ENCODE measurements at regions not wholly inside any gene's neighbourhood (a gene's known extent, or its start where the extent isn't known, plus 50 kb on each side); places are given as distances from the start of the nearest gene placed in this dataset.

DNA sequence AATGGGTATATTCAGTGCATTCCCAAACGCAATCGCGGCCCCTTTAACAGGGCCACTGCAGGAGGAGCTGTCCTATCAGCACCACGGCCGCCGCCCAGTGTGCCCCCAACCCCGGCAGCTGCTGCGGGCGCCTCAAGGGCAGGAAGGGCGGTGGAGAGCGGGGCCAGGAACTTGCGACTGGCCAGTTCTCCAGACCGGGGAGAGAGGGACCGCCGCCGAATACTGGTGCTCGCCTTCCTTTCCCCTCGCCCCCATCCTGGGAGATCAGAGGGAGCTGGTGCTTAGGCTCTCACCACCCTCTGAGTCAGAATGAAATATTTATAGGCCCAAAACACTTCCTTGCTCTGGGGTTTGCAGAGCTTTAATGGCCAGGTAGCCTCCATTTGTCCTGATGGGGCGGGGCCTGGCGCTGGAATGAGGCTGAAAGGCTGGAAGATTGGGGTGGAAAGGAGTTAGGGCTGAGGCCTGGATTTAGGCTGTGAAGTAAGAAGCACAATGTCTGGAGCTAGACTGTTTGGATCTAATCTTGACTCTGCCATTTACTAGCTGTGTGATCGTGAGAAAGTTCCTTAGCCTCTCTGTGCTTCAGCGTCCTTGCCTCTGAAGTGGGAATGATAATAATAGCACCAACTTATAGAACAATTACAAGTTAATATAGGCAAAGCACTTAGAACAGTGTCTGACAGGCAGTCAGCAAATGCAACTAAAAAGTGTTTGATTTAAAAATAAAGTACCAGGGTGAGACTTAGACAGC lies 75.5 kb downstream of the NAV1 start:
- Histone ChIP-seq H3K36me3 (ENCODE audit: insufficient read depth, low read length) (peaks cover 23% of the 10 kb centered on the region), H3K4me1 (ENCODE audit: control insufficient read depth, insufficient read depth, low read length) (peaks cover 35% of the 10 kb centered on the region), H3K4me2 (ENCODE audit: low read length) (peak overlapping the region; percentile 58), H3K4me3 (ENCODE audit: low read length) (peak overlapping the region; percentile 48), H3K27me3 (ENCODE audit: control insufficient read depth, insufficient read depth, low read length) (no peaks in the 10 kb centered on the region), H3K9me3 (replicated peaks; ENCODE audit: low read length) (no peaks in the 10 kb centered on the region), H3K9ac (ENCODE audit: low read depth, low read length) (no peak overlapping the region)

DNA sequence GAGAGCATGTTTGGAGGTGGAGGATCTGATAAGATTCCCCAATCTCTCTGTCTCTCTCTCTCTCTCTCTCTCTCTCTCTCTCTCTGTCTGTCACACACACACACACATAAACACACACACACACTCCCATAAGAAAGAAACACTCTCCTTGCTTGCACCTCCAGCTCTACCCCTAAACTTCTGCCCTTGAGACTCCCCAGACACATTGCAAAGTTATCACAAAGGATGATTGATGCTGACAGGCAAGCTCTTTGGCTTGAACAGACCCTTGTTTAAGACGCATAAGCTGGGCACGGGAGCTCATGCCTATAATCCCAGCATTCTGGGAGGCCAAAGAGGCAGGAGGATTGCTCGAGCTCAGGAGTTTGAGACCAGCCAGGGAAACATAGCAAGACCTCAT lies 78.2 kb downstream of the NAV1 start:
- H3K4me1 ChIP-seq (ENCODE audit: control insufficient read depth, insufficient read depth, low read length): peaks cover 25% of the 10 kb centered on the region
- no peak overlapping the region for H3K9ac ChIP-seq (ENCODE audit: low read depth, low read length)
- no peaks in the 10 kb centered on the region for H3K9me3 ChIP-seq (replicated peaks; ENCODE audit: low read length)
- no peaks in the 10 kb centered on the region for H3K27me3 ChIP-seq (ENCODE audit: control insufficient read depth, insufficient read depth, low read length)
- no peak overlapping the region for H3K4me3 ChIP-seq (ENCODE audit: low read length)
- H3K4me2 ChIP-seq (ENCODE audit: low read length): no peak overlapping the region
- H3K36me3 ChIP-seq (ENCODE audit: insufficient read depth, low read length): peaks cover 9% of the 10 kb centered on the region

DNA sequence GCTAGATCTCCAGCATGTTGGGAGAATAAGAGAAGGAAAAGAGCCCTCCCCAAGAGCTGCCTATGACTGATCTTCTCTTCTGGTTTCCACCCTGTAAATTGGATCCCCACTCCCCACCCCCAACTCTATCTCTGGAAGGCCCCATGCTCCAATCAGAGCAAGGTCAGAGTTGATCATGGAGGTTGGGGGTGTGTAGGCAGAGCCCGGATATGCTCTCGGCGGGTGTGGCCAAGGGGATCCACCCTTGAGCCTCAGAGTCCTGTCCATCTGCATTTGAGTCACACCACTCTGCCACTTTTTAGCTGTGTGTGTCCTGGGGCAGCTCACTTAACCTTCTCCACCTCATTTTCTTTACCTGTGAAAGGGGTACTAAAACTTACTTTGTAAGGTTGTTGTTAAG lies 79.5 kb downstream of the NAV1 start:
- no peaks in the 10 kb centered on the region for H3K27me3 ChIP-seq (ENCODE audit: control insufficient read depth, insufficient read depth, low read length)
- no peak overlapping the region for H3K4me2 ChIP-seq (ENCODE audit: low read length)
- H3K4me1 ChIP-seq (ENCODE audit: control insufficient read depth, insufficient read depth, low read length): peaks cover 25% of the 10 kb centered on the region
- no peak overlapping the region for H3K9ac ChIP-seq (ENCODE audit: low read depth, low read length)
- H3K9me3 ChIP-seq (replicated peaks; ENCODE audit: low read length): no peaks in the 10 kb centered on the region
- no peak overlapping the region for H3K4me3 ChIP-seq (ENCODE audit: low read length)
- peaks cover 19% of the 10 kb centered on the region for H3K36me3 ChIP-seq (ENCODE audit: insufficient read depth, low read length)

DNA sequence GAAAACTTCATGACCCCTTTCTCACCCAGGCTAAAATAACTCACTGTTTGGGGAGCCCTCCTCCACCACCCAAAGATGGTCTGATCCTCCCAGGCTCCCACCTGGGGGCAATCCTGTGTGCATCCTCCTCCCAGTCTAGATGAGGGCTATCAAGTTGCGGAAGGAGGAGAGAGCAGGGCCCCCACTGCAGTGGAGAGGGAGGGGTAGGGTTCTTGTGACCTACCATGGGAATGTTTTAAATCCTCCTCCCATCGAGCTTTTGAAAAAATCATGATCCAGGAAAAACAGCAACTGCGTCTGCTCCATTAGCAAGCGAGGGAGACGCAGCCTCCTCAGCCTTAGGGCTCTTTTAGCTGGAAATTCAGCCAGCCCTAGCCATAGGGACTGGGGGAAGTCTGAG lies 80.0 kb downstream of the NAV1 start:
- Histone ChIP-seq H3K36me3 (ENCODE audit: insufficient read depth, low read length) (peaks cover 24% of the 10 kb centered on the region), H3K4me1 (ENCODE audit: control insufficient read depth, insufficient read depth, low read length) (peaks cover 30% of the 10 kb centered on the region), H3K4me2 (ENCODE audit: low read length) (no peak overlapping the region), H3K27me3 (ENCODE audit: control insufficient read depth, insufficient read depth, low read length) (no peaks in the 10 kb centered on the region), H3K9me3 (replicated peaks; ENCODE audit: low read length) (no peaks in the 10 kb centered on the region), H3K4me3 (ENCODE audit: low read length) (no peak overlapping the region), H3K9ac (ENCODE audit: low read depth, low read length) (no peak overlapping the region)

DNA sequence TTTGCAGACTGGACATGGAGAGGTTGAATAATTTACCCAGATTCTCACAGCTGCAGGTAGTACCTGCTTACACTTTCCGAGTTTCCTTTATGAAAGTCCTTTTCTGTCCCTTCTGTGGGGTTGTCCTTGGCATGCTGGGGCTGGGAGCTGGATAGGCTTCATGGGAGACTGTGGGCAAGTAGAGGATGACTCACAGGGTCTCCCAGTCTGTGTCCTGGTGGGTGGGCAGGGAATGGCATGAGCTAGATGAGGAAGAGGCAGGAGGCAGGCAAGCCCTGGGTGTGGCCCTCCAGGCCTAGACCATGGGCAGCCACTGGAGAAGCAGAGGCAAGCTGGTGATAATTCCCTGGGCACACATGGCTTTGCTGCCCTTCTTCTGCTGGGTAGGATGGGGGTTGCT lies 80.6 kb downstream of the NAV1 start:
- H3K27me3 ChIP-seq (ENCODE audit: control insufficient read depth, insufficient read depth, low read length): no peaks in the 10 kb centered on the region
- no peak overlapping the region for H3K9ac ChIP-seq (ENCODE audit: low read depth, low read length)
- H3K4me1 ChIP-seq (ENCODE audit: control insufficient read depth, insufficient read depth, low read length): peaks cover 27% of the 10 kb centered on the region
- H3K36me3 ChIP-seq (ENCODE audit: insufficient read depth, low read length): peaks cover 26% of the 10 kb centered on the region
- H3K4me2 ChIP-seq (ENCODE audit: low read length): no peak overlapping the region
- H3K9me3 ChIP-seq (replicated peaks; ENCODE audit: low read length): no peaks in the 10 kb centered on the region
- H3K4me3 ChIP-seq (ENCODE audit: low read length): no peak overlapping the region

DNA sequence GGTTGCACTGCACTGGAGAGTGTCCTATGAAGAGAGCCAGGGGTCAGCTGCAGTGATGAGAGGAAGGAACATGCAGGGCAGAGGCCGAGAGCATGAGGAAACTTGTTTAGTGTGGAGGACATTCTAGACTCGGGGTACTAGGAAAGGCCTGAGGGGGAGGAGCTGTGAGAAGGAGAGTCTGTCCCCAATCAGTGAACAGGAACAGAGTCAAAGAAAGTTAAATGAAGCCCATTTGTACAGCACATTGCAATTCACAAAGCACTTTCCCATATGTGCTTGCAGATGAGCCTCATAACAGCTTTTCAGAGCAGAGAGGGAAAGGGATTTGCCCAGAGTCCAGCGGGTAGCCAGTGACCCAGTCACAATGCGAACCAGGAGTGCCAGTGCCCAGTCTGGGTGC lies 83.4 kb downstream of the NAV1 start:
- Histone ChIP-seq H3K4me1 (ENCODE audit: control insufficient read depth, insufficient read depth, low read length) (peaks cover 48% of the 10 kb centered on the region), H3K9me3 (replicated peaks; ENCODE audit: low read length) (no peaks in the 10 kb centered on the region), H3K4me2 (ENCODE audit: low read length) (no peak overlapping the region), H3K4me3 (ENCODE audit: low read length) (no peak overlapping the region), H3K9ac (ENCODE audit: low read depth, low read length) (no peak overlapping the region), H3K27me3 (ENCODE audit: control insufficient read depth, insufficient read depth, low read length) (no peaks in the 10 kb centered on the region), H3K36me3 (ENCODE audit: insufficient read depth, low read length) (peaks cover 26% of the 10 kb centered on the region)

DNA sequence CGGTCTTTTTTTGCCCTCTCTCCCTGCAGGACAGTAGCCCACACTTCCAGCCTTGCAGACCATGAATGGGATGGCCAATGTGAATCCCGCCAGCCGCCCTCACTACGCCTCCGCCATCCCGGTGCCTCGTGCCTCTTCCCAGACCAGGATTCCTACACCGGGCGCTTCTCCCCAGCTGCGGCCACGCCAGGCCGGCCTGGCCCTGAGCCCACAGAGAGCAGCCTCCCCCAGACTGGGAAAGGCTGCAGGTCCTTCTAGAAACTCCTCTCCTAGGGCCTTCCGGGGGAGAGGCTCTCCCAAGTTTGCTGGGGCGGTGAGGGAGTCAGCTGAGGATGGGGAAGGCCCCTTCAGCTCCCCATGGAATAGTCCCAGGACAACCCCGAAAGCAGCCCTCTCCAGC lies 83.9 kb downstream of the NAV1 start:
- no peak overlapping the region for H3K9ac ChIP-seq (ENCODE audit: low read depth, low read length)
- H3K4me3 ChIP-seq (ENCODE audit: low read length): no peak overlapping the region
- no peak overlapping the region for H3K4me2 ChIP-seq (ENCODE audit: low read length)
- H3K9me3 ChIP-seq (replicated peaks; ENCODE audit: low read length): no peaks in the 10 kb centered on the region
- no peaks in the 10 kb centered on the region for H3K27me3 ChIP-seq (ENCODE audit: control insufficient read depth, insufficient read depth, low read length)
- peaks cover 48% of the 10 kb centered on the region for H3K4me1 ChIP-seq (ENCODE audit: control insufficient read depth, insufficient read depth, low read length)
- H3K36me3 ChIP-seq (ENCODE audit: insufficient read depth, low read length): peaks cover 30% of the 10 kb centered on the region

DNA sequence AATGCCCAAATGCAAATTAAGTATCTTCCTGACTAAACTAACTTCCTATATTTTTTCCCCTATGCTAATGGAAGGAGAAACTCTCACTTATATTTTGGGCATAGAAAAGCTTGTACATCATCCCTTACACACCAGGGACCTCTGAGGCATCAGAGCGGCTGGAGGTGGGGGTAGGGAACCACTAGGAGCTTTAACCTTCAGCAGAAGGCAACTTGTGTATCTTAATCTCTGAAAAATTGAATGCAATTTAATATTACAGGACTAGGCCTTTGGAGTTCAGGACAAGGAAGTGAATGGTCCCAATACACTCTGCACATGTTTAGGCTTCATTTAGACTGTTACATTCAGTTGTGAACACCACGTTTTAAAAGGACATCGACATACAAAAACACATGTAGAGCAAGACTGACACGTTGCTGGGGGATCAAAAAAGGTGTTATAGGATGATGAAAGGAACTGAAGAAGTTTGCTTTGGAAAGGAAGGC lies 85.9 kb downstream of the NAV1 start:
- Histone ChIP-seq H3K9ac (ENCODE audit: low read depth, low read length) (no peak overlapping the region), H3K4me3 (ENCODE audit: low read length) (no peak overlapping the region), H3K36me3 (ENCODE audit: insufficient read depth, low read length) (peaks cover 49% of the 10 kb centered on the region), H3K9me3 (replicated peaks; ENCODE audit: low read length) (no peaks in the 10 kb centered on the region), H3K4me2 (ENCODE audit: low read length) (peak overlapping the region; percentile 8), H3K27me3 (ENCODE audit: control insufficient read depth, insufficient read depth, low read length) (no peaks in the 10 kb centered on the region), H3K4me1 (ENCODE audit: control insufficient read depth, insufficient read depth, low read length) (peaks cover 44% of the 10 kb centered on the region)

DNA sequence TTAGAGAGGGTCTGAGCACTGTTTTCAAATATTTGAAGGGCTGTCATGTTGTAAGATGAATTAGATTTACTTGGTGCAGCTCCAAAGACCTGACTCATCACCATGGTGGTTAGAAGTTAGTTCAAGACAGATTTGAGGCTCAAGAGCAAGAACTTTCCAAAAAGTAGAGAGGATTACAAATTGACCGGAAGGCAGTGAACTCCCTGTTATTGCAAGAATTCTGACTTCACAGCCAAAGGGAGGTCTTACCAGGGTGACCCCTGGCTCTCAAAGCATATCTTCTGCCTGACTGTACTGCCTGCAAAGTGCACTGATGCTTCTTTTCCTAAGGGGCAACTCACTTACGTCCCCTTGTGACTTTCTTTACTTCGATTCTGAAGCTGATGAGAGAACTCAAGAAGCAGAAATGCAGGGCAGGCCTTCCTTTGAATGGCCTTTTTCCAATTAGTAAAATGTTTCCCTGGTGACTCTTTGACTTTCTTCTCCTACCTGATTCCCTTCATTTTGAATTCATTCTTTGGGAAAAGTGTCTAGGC lies 86.4 kb downstream of the NAV1 start:
- Histone ChIP-seq H3K4me2 (ENCODE audit: low read length) (peak overlapping the region; percentile 8), H3K9me3 (replicated peaks; ENCODE audit: low read length) (no peaks in the 10 kb centered on the region), H3K4me1 (ENCODE audit: control insufficient read depth, insufficient read depth, low read length) (peaks cover 42% of the 10 kb centered on the region), H3K9ac (ENCODE audit: low read depth, low read length) (peak overlapping the region; percentile 2), H3K36me3 (ENCODE audit: insufficient read depth, low read length) (peaks cover 54% of the 10 kb centered on the region), H3K4me3 (ENCODE audit: low read length) (no peak overlapping the region), H3K27me3 (ENCODE audit: control insufficient read depth, insufficient read depth, low read length) (no peaks in the 10 kb centered on the region)

DNA sequence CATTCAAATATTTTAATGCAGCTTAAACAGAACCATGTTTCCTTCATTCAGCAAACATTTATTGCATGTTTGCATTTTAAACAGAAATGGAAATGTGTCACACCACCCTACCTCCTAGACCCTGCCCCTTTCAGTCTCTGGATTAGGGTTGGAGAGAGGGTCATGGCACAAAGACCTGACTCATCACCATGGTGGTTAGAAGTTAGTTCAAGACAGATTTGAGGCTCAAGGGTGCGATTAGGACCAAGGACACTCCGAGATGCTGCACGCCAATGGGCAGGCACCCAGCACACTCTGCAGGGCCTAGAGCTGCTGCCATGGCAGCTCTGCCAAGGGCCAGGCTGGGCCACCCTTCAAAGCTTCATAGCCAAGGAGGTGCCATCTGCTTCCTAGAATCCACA lies 86.9 kb downstream of the NAV1 start:
- Histone ChIP-seq H3K36me3 (ENCODE audit: insufficient read depth, low read length) (peaks cover 59% of the 10 kb centered on the region), H3K4me3 (ENCODE audit: low read length) (no peak overlapping the region), H3K27me3 (ENCODE audit: control insufficient read depth, insufficient read depth, low read length) (no peaks in the 10 kb centered on the region), H3K4me1 (ENCODE audit: control insufficient read depth, insufficient read depth, low read length) (peaks cover 44% of the 10 kb centered on the region), H3K9me3 (replicated peaks; ENCODE audit: low read length) (no peaks in the 10 kb centered on the region), H3K4me2 (ENCODE audit: low read length) (peak overlapping the region; percentile 1), H3K9ac (ENCODE audit: low read depth, low read length) (peak overlapping the region; percentile 2)

DNA sequence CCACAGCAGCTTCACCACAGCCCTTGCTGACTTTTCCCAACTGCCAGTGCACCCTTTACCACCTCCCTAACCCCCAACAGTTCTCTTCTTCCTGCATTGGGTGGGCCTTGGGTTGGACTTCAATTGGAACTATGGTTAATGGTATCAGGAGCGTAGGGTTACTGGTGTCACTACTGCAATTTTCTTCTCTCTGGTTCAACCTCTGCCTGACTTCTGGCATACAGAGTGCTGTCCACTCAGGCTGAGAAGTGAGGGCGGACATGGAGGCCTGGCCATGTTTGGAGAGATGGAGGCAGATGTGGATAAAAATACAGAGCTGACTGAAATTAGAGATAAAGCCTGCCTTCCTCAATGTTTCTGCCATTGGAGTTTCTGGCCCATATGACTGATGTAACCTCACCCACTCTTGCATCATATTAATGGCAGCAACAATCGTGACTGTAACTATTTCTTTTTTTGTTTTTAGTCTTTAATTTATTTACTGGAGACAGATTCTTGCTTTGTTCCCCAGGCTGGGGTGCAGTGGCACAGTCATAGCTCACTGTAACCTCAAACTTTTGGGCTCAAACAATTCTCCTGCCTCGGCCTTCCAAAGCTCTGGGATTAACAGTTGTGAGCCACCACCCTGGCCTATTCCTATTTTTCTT lies 87.8 kb downstream of the NAV1 start:
- Histone ChIP-seq H3K4me2 (ENCODE audit: low read length) (no peak overlapping the region), H3K9ac (ENCODE audit: low read depth, low read length) (no peak overlapping the region), H3K9me3 (replicated peaks; ENCODE audit: low read length) (no peaks in the 10 kb centered on the region), H3K4me3 (ENCODE audit: low read length) (no peak overlapping the region), H3K4me1 (ENCODE audit: control insufficient read depth, insufficient read depth, low read length) (peaks cover 44% of the 10 kb centered on the region), H3K36me3 (ENCODE audit: insufficient read depth, low read length) (peaks cover 68% of the 10 kb centered on the region), H3K27me3 (ENCODE audit: control insufficient read depth, insufficient read depth, low read length) (no peaks in the 10 kb centered on the region)

All from skeletal muscle satellite cell (primary cell).